HEK293 (cell line): ENCODE measurements at regions not wholly inside any gene's neighbourhood (a gene's known extent, or its start where the extent isn't known, plus 50 kb on each side); places are given as distances from the start of the nearest gene placed in this dataset.

Experiments used
- CTCF ChIA-PET: fragments of 350-600 bp; formaldehyde crosslinking; extraction: SDS; loops from one replicate; lab custom pipeline; 2021; ENCODE audit warnings: antibody characterized with exemption; lab: Yijun Ruan, JAX
- POLR2A ChIA-PET: fragments of 300-600 bp; formaldehyde crosslinking; extraction: SDS; loops from one replicate; lab custom pipeline; 2020; ENCODE audit warnings: antibody characterized with exemption, inconsistent platforms; lab: Yijun Ruan, JAX
- H3K27ac ChIP-seq: fragments of 200-500 bp; sonication (Bioruptor generic); 2 replicates; pipeline ENCODE4 v1.5.1; 2014; ENCODE audit warnings: low read depth, low read length, control low read depth, inconsistent platforms; ENCODE audit errors: extremely low read depth
- H3K36me3 ChIP-seq, 2 experiments: fragments of 200-500 bp in 1 of 2; sonication (Bioruptor generic) in 1 of 2; 1 replicate in 1 of 2; 2 replicates in 1 of 2; pipeline ENCODE4 v1.5.1; 2014 to 2017; ENCODE audit warnings: inconsistent platforms in 2 of 2, low read length in 2 of 2; ENCODE audit not compliant: control insufficient read depth in 2 of 2, insufficient read depth in 1 of 2
- H3K4me1 ChIP-seq: fragments of 200-500 bp; sonication (Bioruptor generic); 2 replicates; pipeline ENCODE4 v1.5.1; 2014; ENCODE audit warnings: mild to moderate bottlenecking, low read length, inconsistent platforms; ENCODE audit not compliant: control insufficient read depth, insufficient read depth
- H3K4me3 ChIP-seq: 2 replicates; pipeline ENCODE4 v1.5.1; 2011; ENCODE audit warnings: low read depth, mild to moderate bottlenecking, control low read depth, low read length, moderate library complexity
- H3K9me3 ChIP-seq: fragments of 200-500 bp; sonication (Bioruptor generic); 2 replicates; pipeline ENCODE4 v1.5.1; 2014; ENCODE audit warnings: low read depth, low read length, inconsistent platforms; ENCODE audit not compliant: control insufficient read depth, insufficient read depth
- IKZF3 ChIP-seq: fragments of 450-650 bp; IDR thresholded peaks from 2 replicates; pipeline ENCODE4 v1.5.0; 2018; ENCODE audit warnings: missing biosample characterization, mild to moderate bottlenecking, missing genetic modification characterization, moderate library complexity
- OSR2 ChIP-seq: fragments of 450-650 bp; formaldehyde crosslinking; IDR thresholded peaks from 2 replicates; pipeline ENCODE4 v1.5.1; 2016; ENCODE audit warnings: missing biosample characterization, missing genetic modification characterization
- SP7 ChIP-seq: fragments of 450-650 bp; formaldehyde crosslinking; IDR thresholded peaks from 2 replicates; pipeline ENCODE4 v1.5.1; 2016; ENCODE audit warnings: missing biosample characterization, missing genetic modification characterization
- TSHZ1 ChIP-seq: fragments of 450-650 bp; formaldehyde crosslinking; IDR thresholded peaks from 2 replicates; pipeline ENCODE4 v1.5.1; 2016; ENCODE audit warnings: missing biosample characterization, missing genetic modification characterization, borderline replicate concordance
- YY1 ChIP-seq: fragments of 450-650 bp; formaldehyde crosslinking; IDR thresholded peaks from 2 replicates; pipeline ENCODE4 v1.5.1; 2018; ENCODE audit warnings: missing biosample characterization, missing genetic modification characterization
- ZBTB17 ChIP-seq: fragments of 450-650 bp; formaldehyde crosslinking; IDR thresholded peaks from 2 replicates; pipeline ENCODE4 v1.5.1; 2016; ENCODE audit warnings: missing biosample characterization, missing genetic modification characterization
- ZBTB44 ChIP-seq: fragments of 450-650 bp; IDR thresholded peaks from 2 replicates; pipeline ENCODE4 v1.5.1; 2018; ENCODE audit warnings: missing biosample characterization, mild to moderate bottlenecking, missing genetic modification characterization
- ZBTB7A ChIP-seq: fragments of 450-650 bp; formaldehyde crosslinking; IDR thresholded peaks from 2 replicates; pipeline ENCODE4 v1.5.1; 2016; ENCODE audit warnings: low read depth, missing biosample characterization, missing genetic modification characterization
- ZNF350 ChIP-seq: fragments of 450-650 bp; formaldehyde crosslinking; IDR thresholded peaks from 2 replicates; pipeline ENCODE4 v1.5.0; 2017; ENCODE audit warnings: missing biosample characterization, mild to moderate bottlenecking, missing genetic modification characterization
- ZNF514 ChIP-seq: fragments of 450-650 bp; formaldehyde crosslinking; IDR thresholded peaks from 2 replicates; pipeline ENCODE4 v1.5.1; 2016; ENCODE audit warnings: missing biosample characterization, missing genetic modification characterization
- ZNF692 ChIP-seq: fragments of 450-650 bp; formaldehyde crosslinking; IDR thresholded peaks from 2 replicates; pipeline ENCODE4 v1.5.1; 2016; ENCODE audit warnings: missing biosample characterization, missing genetic modification characterization
- ZNF791 ChIP-seq: fragments of 450-650 bp; formaldehyde crosslinking; IDR thresholded peaks from 2 replicates; pipeline ENCODE4 v1.5.1; 2016; ENCODE audit warnings: missing biosample characterization, missing genetic modification characterization
- ZSCAN5A ChIP-seq: fragments of 450-650 bp; formaldehyde crosslinking; IDR thresholded peaks from 2 replicates; pipeline ENCODE4 v1.5.1; 2016; ENCODE audit warnings: missing biosample characterization, missing genetic modification characterization

GRCh38 chr5:125554355-125554754, 807.9 kb upstream of the ZNF608 start:
- TF ChIP-seq ZNF350 (tag by site-specific recombination), result no peak
- 0 out of 2 replicates have a peak, but pooled peaks have one; percentile 13 for TF ChIP-seq ZBTB17 (tag by site-specific recombination)
- TF ChIP-seq ZNF791 (tag by site-specific recombination), result no peak
- H3K9me3 ChIP-seq, result no peaks in the 10 kb centered on the region
- CTCF ChIA-PET, result interaction anchor here (0.6 kb wide), 1 partner anchor 180 kb away, joined by 3 read pairs; no protein-coding TSS in a partner anchor
- H3K27ac ChIP-seq, result no peak overlapping the region
- H3K4me3 ChIP-seq, result no peak overlapping the region
- no peaks in the 10 kb centered on the region for H3K36me3 ChIP-seq
- H3K4me1 ChIP-seq, result peaks cover 23% of the 10 kb centered on the region
- POLR2A ChIA-PET, result no interaction called here

- Histone ChIP-seq H3K4me1 (peaks cover 20% of the 10 kb centered on the region), H3K4me3 (no peak overlapping the region), H3K27ac (no peak overlapping the region), H3K36me3 (no peaks in the 10 kb centered on the region), H3K9me3 (no peaks in the 10 kb centered on the region)
- TF ChIP-seq IKZF3, result peak; percentile 53; the same call in 1 of the 2 replicates
- TF ChIP-seq ZNF514 (tag by site-specific recombination), result no peak
- ChIA-PET CTCF (no interaction called here), POLR2A (no interaction called here)
These were observed 809.2 kb upstream of the ZNF608 start for GRCh38 chr5:125555591-125555990.

- ChIA-PET POLR2A (no interaction called here), CTCF (interaction anchor here (0.6 kb wide), 1 partner anchor 1212 kb away, joined by 4 read pairs; no protein-coding TSS in a partner anchor)
- Histone ChIP-seq H3K9me3 (no peaks in the 10 kb centered on the region), H3K4me3 (no peak overlapping the region), H3K27ac (no peak overlapping the region), H3K36me3 (no peaks in the 10 kb centered on the region), H3K4me1 (peaks cover 25% of the 10 kb centered on the region)
- TF ChIP-seq YY1 (tag by site-specific recombination), result no peak
- TF ChIP-seq, all 188 proteins: peak for 0
These were observed 811.6 kb upstream of the ZNF608 start for GRCh38 chr5:125558016-125558415.

- Histone ChIP-seq H3K4me1 (peaks cover 25% of the 10 kb centered on the region), H3K4me3 (no peak overlapping the region), H3K36me3 (no peaks in the 10 kb centered on the region), H3K27ac (no peak overlapping the region), H3K9me3 (no peaks in the 10 kb centered on the region)
- peak; percentile 77 for TF ChIP-seq OSR2 (tag by site-specific recombination)
- TF ChIP-seq ZSCAN5A (tag by site-specific recombination), result no peak
- ChIA-PET POLR2A (no interaction called here), CTCF (no interaction called here)
These were observed 812.0 kb upstream of the ZNF608 start for GRCh38 chr5:125558466-125558865.

- Histone ChIP-seq H3K9me3 (no peaks in the 10 kb centered on the region), H3K4me1 (peaks cover 25% of the 10 kb centered on the region), H3K27ac (peak overlapping the region; percentile 62), H3K36me3 (no peaks in the 10 kb centered on the region), H3K4me3 (no peak overlapping the region)
- POLR2A ChIA-PET, result interaction anchor here (0.9 to 1.0 kb wide), 2 partner anchors 49 to 74 kb away, joined by 3 read pairs; no protein-coding TSS in a partner anchor
- CTCF ChIA-PET, result no interaction called here
- TF ChIP-seq ZBTB44 (tag by site-specific recombination), result peak; percentile 9; the same call in 1 of the 2 replicates
- TF ChIP-seq YY1 (tag by site-specific recombination), result no peak
- TF ChIP-seq SP7 (tag by site-specific recombination), result peak; percentile 38; the same call in 1 of the 2 replicates
- TF ChIP-seq TSHZ1, result no peak; the same call in 1 of the 2 replicates
- TF ChIP-seq ZBTB7A (tag by site-specific recombination), result no peak
- 0 out of 2 replicates have a peak, but pooled peaks have one; percentile 23 for TF ChIP-seq ZNF692
These were observed 812.9 kb upstream of the ZNF608 start for GRCh38 chr5:125559296-125559695.
